ENCODE measurements at regions not wholly inside any gene's neighbourhood (a gene's known extent, or its start where the extent isn't known, plus 50 kb on each side); places are given as distances from the start of the nearest gene placed in this dataset.

DNA sequence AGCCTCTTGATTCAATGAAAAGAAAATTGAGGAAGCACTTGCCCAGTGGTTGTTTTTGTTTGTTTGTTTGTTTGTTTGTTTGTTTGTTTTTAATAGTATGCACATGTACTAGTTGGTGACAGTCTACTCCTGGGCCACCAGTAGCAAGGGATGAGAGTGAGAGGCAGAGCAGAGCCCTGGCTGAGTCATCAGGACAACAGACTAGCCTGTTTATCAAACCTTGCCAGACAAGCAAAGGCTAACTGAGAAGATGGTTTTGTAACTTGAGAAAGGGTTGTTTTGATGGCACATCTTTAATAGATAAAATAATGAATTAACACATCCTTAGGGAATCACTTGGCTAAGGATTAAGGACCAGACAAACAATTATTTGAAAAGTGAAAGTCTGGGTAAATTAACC, 78.1 kb downstream of the INHBA start:
- Histone ChIP-seq H3K27me3 (no peaks in the 10 kb centered on the region), H3K36me3 (no peaks in the 10 kb centered on the region)
- intact Hi-C loops (cut with DNase I; ENCODE audit: low total_unique reads): no loop called here

DNA sequence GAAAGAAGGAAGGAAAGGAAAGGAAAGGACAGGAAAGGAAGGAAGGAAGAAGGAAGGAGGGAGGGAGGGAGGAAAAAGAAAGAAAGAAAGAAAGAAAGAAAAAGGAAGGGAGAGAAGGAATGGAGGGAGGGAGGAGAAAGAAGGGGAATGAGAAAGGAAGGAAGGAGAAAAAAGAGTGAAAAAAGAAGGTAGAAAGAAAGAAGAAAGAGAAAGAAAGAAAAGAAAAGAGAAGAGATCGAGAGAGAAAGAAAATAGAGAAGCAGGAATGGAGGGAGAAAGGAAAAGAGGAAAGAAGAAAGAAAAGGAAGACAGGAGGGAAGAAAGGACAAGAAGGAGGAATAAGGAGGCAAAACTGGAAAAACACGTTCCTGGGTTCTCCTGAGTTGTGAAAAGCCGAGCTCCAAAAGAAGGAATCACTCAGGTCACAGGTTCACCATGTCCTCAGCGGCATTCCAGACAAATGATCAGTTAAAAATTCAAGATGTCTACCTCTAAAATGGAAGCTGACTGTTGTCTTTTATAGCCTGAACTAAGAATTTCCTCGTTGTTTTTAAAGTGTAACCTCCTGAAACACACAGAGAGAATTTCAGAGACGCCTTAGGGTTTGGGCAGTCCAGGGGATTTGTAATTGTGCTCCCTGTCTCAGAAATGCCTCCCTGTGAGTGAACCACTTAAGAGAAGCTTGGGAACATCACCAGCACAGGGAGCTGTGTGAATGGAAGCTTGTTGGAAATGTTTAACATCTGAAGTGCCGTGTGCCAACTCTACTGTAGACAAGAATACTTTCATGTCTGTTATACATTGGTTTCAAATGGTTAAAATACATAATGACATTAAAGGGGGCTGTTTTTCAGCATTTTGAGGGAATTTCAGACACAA, 80.7 kb downstream of the INHBA start:
- intact Hi-C loops (cut with DNase I; ENCODE audit: low total_unique reads): no loop called here
- Histone ChIP-seq H3K4me3 (no peak overlapping the region), H3K36me3 (no peaks in the 10 kb centered on the region), H3K4me1 (no peaks in the 10 kb centered on the region), H3K27ac (no peak overlapping the region), H3K9me3 (no peaks in the 10 kb centered on the region), H3K27me3 (no peaks in the 10 kb centered on the region)
- no peak for TF ChIP-seq POLR2A (IDR thresholded peaks at IDR 0.05)
- TF ChIP-seq, protein P1, sequence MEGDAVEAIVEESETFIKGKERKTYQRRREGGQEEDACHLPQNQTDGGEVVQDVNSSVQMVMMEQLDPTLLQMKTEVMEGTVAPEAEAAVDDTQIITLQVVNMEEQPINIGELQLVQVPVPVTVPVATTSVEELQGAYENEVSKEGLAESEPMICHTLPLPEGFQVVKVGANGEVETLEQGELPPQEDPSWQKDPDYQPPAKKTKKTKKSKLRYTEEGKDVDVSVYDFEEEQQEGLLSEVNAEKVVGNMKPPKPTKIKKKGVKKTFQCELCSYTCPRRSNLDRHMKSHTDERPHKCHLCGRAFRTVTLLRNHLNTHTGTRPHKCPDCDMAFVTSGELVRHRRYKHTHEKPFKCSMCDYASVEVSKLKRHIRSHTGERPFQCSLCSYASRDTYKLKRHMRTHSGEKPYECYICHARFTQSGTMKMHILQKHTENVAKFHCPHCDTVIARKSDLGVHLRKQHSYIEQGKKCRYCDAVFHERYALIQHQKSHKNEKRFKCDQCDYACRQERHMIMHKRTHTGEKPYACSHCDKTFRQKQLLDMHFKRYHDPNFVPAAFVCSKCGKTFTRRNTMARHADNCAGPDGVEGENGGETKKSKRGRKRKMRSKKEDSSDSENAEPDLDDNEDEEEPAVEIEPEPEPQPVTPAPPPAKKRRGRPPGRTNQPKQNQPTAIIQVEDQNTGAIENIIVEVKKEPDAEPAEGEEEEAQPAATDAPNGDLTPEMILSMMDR (IDR thresholded peaks at IDR 0.05): no peak
- DNase-seq: no peak

More for the DNA sequence above, 78.1 kb downstream of the INHBA start:
- H3K9me3 ChIP-seq: no peaks in the 10 kb centered on the region
- DNase-seq: no peak
- TF ChIP-seq POLR2A (IDR thresholded peaks at IDR 0.05): no peak
- TF ChIP-seq, protein P1 (IDR thresholded peaks at IDR 0.05): no peak
- H3K4me1 ChIP-seq: no peaks in the 10 kb centered on the region
- H3K27ac ChIP-seq: no peak overlapping the region
- no peak overlapping the region for H3K4me3 ChIP-seq

DNA sequence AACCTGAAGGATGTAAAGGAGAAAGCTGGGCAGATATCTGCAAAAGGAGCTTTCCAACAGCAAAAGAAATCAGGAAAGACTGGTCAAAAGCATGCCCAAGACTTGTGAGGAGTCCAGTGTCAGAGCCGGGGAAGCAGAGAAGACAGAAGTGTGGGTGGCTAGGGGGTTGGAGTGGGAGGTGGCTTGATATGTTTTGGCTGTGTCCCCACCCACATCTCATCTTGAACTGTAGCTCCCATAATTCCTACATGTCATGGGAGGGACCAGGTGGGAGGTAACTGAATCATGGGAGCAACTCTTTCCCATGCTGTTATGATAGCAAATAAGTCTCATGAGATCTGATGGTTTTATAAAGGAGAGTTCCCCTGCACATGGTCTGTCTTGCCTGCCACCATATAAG, 84.9 kb downstream of the INHBA start:
- no peak overlapping the region for H3K4me3 ChIP-seq
- H3K9me3 ChIP-seq: no peaks in the 10 kb centered on the region
- H3K27me3 ChIP-seq: no peaks in the 10 kb centered on the region
- no peak for DNase-seq
- intact Hi-C loops (cut with DNase I; ENCODE audit: low total_unique reads): no loop called here
- no peak overlapping the region for H3K27ac ChIP-seq
- no peaks in the 10 kb centered on the region for H3K4me1 ChIP-seq
- no peaks in the 10 kb centered on the region for H3K36me3 ChIP-seq
- TF ChIP-seq, protein P1 (IDR thresholded peaks at IDR 0.05): no peak
- TF ChIP-seq POLR2A (IDR thresholded peaks at IDR 0.05): no peak

DNA sequence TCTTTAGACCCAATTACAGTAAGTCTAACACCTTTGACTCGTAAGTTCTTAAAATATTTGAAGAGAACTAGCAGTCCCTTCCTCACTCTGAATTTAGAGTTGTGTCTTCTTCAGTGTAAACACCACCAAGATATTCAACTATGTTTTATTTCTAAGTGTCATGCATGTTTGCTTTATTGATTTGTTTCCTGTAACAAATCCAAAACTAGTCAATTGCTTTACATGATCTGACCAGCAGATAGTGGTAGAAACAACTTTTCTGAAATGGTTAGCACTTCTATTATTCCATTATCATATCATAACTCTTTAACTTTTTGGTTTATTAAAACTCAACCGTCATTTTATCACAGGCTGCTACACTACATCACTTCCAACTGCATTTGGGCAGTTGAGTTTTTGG, 90.1 kb downstream of the INHBA start:
- no peaks in the 10 kb centered on the region for H3K4me1 ChIP-seq
- no peak overlapping the region for H3K4me3 ChIP-seq
- no peaks in the 10 kb centered on the region for H3K9me3 ChIP-seq
- intact Hi-C loops (cut with DNase I; ENCODE audit: low total_unique reads): no loop called here
- no peaks in the 10 kb centered on the region for H3K36me3 ChIP-seq
- TF ChIP-seq POLR2A (IDR thresholded peaks at IDR 0.05): no peak
- TF ChIP-seq, protein P1 (IDR thresholded peaks at IDR 0.05): no peak
- no peaks in the 10 kb centered on the region for H3K27me3 ChIP-seq
- no peak overlapping the region for H3K27ac ChIP-seq
- DNase-seq: no peak

DNA sequence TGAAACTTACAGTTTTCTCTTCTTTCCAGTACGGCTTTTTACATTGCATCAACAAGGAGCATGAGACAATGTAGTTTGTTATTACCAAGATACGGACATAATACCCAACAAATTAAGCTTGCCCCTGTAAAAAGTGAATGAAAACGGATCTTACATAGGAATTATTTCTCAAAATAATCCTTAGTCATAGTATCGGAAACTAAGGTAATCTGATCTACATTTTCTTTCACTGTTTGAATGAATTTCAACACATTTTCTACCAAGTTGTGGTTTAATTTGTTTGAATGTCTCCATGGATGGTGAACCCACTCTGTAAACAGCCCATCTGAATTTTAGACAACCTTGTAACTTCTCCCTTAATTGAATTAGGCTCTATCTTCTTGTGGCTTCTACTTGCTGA, 90.5 kb downstream of the INHBA start:
- intact Hi-C loops (cut with DNase I; ENCODE audit: low total_unique reads): no loop called here
- Histone ChIP-seq H3K4me3 (no peak overlapping the region), H3K36me3 (no peaks in the 10 kb centered on the region), H3K9me3 (no peaks in the 10 kb centered on the region), H3K27me3 (no peaks in the 10 kb centered on the region), H3K27ac (no peak overlapping the region), H3K4me1 (no peaks in the 10 kb centered on the region)
- DNase-seq: no peak
- TF ChIP-seq, protein P1 (IDR thresholded peaks at IDR 0.05): no peak
- no peak for TF ChIP-seq POLR2A (IDR thresholded peaks at IDR 0.05)
